ENCODE measurements at regions not wholly inside any gene's neighbourhood (a gene's known extent, or its start where the extent isn't known, plus 50 kb on each side); places are given as distances from the start of the nearest gene placed in this dataset.

GRCh38 chr9:75365196-75365595 lies 276.9 kb downstream of the OSTF1 start:
- Histone ChIP-seq H3K4me3 (no peak overlapping the region), H3K27ac (no peak overlapping the region), H3K9me3 (no peaks in the 10 kb centered on the region), H3K4me2 (no peak overlapping the region), H3K4me1 (no peaks in the 10 kb centered on the region)
- 0% methylated on average over 1 of the region's 1 CpG for WGBS (ENCODE audit: missing lambda C conversion rate)
- no peak for ATAC-seq
- FAIRE-seq, result no peak
- ChIA-PET CTCF (no interaction called here), POLR2A (no interaction called here)
- TF ChIP-seq HES2 (IDR thresholded peaks at IDR 0.05) (no peak), NR3C1 (IDR thresholded peaks at IDR 0.05) (no peak), RARB (CRISPR knock-in tag; IDR thresholded peaks at IDR 0.05) (no peak)
- TF ChIP-seq, protein P1, sequence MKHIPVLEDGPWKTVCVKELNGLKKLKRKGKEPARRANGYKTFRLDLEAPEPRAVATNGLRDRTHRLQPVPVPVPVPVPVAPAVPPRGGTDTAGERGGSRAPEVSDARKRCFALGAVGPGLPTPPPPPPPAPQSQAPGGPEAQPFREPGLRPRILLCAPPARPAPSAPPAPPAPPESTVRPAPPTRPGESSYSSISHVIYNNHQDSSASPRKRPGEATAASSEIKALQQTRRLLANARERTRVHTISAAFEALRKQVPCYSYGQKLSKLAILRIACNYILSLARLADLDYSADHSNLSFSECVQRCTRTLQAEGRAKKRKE (CRISPR knock-in tag; IDR thresholded peaks at IDR 0.05; ENCODE audit: low read depth), result no peak
- TF ChIP-seq, protein P2, sequence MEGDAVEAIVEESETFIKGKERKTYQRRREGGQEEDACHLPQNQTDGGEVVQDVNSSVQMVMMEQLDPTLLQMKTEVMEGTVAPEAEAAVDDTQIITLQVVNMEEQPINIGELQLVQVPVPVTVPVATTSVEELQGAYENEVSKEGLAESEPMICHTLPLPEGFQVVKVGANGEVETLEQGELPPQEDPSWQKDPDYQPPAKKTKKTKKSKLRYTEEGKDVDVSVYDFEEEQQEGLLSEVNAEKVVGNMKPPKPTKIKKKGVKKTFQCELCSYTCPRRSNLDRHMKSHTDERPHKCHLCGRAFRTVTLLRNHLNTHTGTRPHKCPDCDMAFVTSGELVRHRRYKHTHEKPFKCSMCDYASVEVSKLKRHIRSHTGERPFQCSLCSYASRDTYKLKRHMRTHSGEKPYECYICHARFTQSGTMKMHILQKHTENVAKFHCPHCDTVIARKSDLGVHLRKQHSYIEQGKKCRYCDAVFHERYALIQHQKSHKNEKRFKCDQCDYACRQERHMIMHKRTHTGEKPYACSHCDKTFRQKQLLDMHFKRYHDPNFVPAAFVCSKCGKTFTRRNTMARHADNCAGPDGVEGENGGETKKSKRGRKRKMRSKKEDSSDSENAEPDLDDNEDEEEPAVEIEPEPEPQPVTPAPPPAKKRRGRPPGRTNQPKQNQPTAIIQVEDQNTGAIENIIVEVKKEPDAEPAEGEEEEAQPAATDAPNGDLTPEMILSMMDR (IDR thresholded peaks at IDR 0.05), result no peak
- DNase-seq (ENCODE audit: low read depth in 1 of 2, low spot score in 1 of 2), result no peak

- H3K4me1 ChIP-seq, result no peaks in the 10 kb centered on the region
- WGBS (ENCODE audit: missing lambda C conversion rate), result 7% methylated on average over 5 of the region's 5 CpGs
- ChIA-PET CTCF (no interaction called here), POLR2A (no interaction called here)
- no peak for FAIRE-seq
- peak in 1 of 2 experiments; percentile 8 for DNase-seq (ENCODE audit: low read depth in 1 of 2, low spot score in 1 of 2)
- H3K4me2 ChIP-seq, result no peak overlapping the region
- ATAC-seq, result no peak
- H3K4me3 ChIP-seq, result no peak overlapping the region
- H3K9me3 ChIP-seq, result no peaks in the 10 kb centered on the region
- TF ChIP-seq FOSL2 (IDR thresholded peaks at IDR 0.05) (no peak), FOSL2 (CRISPR knock-in tag; IDR thresholded peaks at IDR 0.05) (no peak), RARB (CRISPR knock-in tag; IDR thresholded peaks at IDR 0.05) (no peak), ZFP36 (IDR thresholded peaks at IDR 0.05; ENCODE audit: borderline replicate concordance, partially characterized antibody) (no peak), CHD4 (IDR thresholded peaks at IDR 0.05; ENCODE audit: borderline replicate concordance) (no peak), GATA3 (IDR thresholded peaks at IDR 0.05; ENCODE audit: borderline replicate concordance) (no peak), SREBF2 (IDR thresholded peaks at IDR 0.05) (no peak), JUNB (IDR thresholded peaks at IDR 0.05) (no peak), CHD2 (IDR thresholded peaks at IDR 0.05; ENCODE audit: low read length, partially characterized antibody) (no peak), FOSB (CRISPR knock-in tag; IDR thresholded peaks at IDR 0.05) (no peak), KDM5A (IDR thresholded peaks at IDR 0.05) (no peak)
- TF ChIP-seq, protein P2 (IDR thresholded peaks at IDR 0.05), result no peak
- TF ChIP-seq, protein P3, sequence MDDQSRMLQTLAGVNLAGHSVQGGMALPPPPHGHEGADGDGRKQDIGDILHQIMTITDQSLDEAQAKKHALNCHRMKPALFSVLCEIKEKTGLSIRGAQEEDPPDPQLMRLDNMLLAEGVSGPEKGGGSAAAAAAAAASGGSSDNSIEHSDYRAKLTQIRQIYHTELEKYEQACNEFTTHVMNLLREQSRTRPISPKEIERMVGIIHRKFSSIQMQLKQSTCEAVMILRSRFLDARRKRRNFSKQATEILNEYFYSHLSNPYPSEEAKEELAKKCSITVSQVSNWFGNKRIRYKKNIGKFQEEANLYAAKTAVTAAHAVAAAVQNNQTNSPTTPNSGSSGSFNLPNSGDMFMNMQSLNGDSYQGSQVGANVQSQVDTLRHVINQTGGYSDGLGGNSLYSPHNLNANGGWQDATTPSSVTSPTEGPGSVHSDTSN (IDR thresholded peaks at IDR 0.05), result no peak
- no peak overlapping the region for H3K27ac ChIP-seq
Observed at GRCh38 chr9:75369989-75370388, 281.7 kb downstream of the OSTF1 start.

GRCh38 chr9:75372499-75373268 lies 284.4 kb downstream of the OSTF1 start:
- 20% methylated on average over 3 of the region's 3 CpGs for WGBS (ENCODE audit: missing lambda C conversion rate)
- H3K4me2 ChIP-seq, result no peak overlapping the region
- H3K4me1 ChIP-seq, result no peaks in the 10 kb centered on the region
- DNase-seq (ENCODE audit: low read depth in 1 of 2, low spot score in 1 of 2), result no peak
- no peak for ATAC-seq
- ChIA-PET CTCF (interaction anchor here (0.6 kb wide), 1 partner anchor 47 kb away, joined by 3 read pairs; no protein-coding TSS in a partner anchor), POLR2A (no interaction called here)
- no peak overlapping the region for H3K4me3 ChIP-seq
- no peak for FAIRE-seq
- no peaks in the 10 kb centered on the region for H3K9me3 ChIP-seq
- no peak overlapping the region for H3K27ac ChIP-seq
- TF ChIP-seq HEYL (CRISPR knock-in tag; IDR thresholded peaks at IDR 0.05) (no peak), TP53 (CRISPR knock-in tag; IDR thresholded peaks at IDR 0.05) (no peak), POLR2A (IDR thresholded peaks at IDR 0.05; ENCODE audit: low read length) (no peak), REST (IDR thresholded peaks at IDR 0.05) (no peak), ESRRA (IDR thresholded peaks at IDR 0.05; ENCODE audit: borderline replicate concordance, low read length) (no peak), NR3C1 (IDR thresholded peaks at IDR 0.05) (no peak), MYC (IDR thresholded peaks at IDR 0.05; ENCODE audit: borderline replicate concordance, low read length) (no peak), PHF8 (IDR thresholded peaks at IDR 0.05; ENCODE audit: borderline replicate concordance, low read depth) (no peak), CEBPB (IDR thresholded peaks at IDR 0.05) (no peak), HES2 (IDR thresholded peaks at IDR 0.05) (no peak)
